Ishikawa (cell line): ENCODE measurements at regions not wholly inside any gene's neighbourhood (a gene's known extent, or its start where the extent isn't known, plus 50 kb on each side); places are given as distances from the start of the nearest gene placed in this dataset.

Experiments used
- CREB1 ChIP-seq: IDR thresholded peaks from 2 replicates; pipeline ENCODE4 v1.6.1; 2012; ENCODE audit warnings: low read depth
- EGR1 ChIP-seq: IDR thresholded peaks from 2 replicates; pipeline ENCODE4 v1.6.1; 2012
- MAX ChIP-seq: IDR thresholded peaks from 2 replicates; pipeline ENCODE4 v1.6.1; 2012
- NFIC ChIP-seq: IDR thresholded peaks from 2 replicates; pipeline ENCODE4 v1.6.1; 2012
- RAD21 ChIP-seq: IDR thresholded peaks from 2 replicates; pipeline ENCODE4 v1.6.1; 2012; ENCODE audit warnings: low read depth
- REST ChIP-seq: IDR thresholded peaks from 2 replicates; pipeline ENCODE4 v1.6.1; 2012; ENCODE audit warnings: low read depth, mild to moderate bottlenecking
- TAF1 ChIP-seq: IDR thresholded peaks from 2 replicates; pipeline ENCODE4 v1.6.1; 2012; ENCODE audit warnings: low read depth, mild to moderate bottlenecking
- TEAD4 ChIP-seq: IDR thresholded peaks from 2 replicates; pipeline ENCODE4 v1.6.1; 2012
- YY1 ChIP-seq: IDR thresholded peaks from 2 replicates; pipeline ENCODE4 v1.6.1; 2012; ENCODE audit warnings: low read depth
- ZBTB7A ChIP-seq: IDR thresholded peaks from 2 replicates; pipeline ENCODE4 v1.6.1; 2012; ENCODE audit warnings: low read depth

- TF ChIP-seq NFIC (no peak), MAX (no peak), TEAD4 (no peak), YY1 (no peak), CREB1 (no peak), TAF1 (no peak), RAD21 (no peak), EGR1 (no peak), REST (no peak), ZBTB7A (no peak)
Measured at GRCh38 chr12:43029971-43030370, 440.4 kb upstream of the PRICKLE1 start.
